GM23248 (cell line): ENCODE measurements at regions not wholly inside any gene's neighbourhood (a gene's known extent, or its start where the extent isn't known, plus 50 kb on each side); places are given as distances from the start of the nearest gene placed in this dataset.
"Not testable (repeated sequence)": the region's sequence is repeated elsewhere in the genome, so short reads cannot be mapped to it uniquely, and the experiment has no call there.

Source experiments
- DNase-seq: peaks from one replicate; pipeline ENCODE4 v3.0.0-alpha.2; 2015
- H2AFZ ChIP-seq: fragments of 200-600 bp; sonication (generic); 2 replicates; pipeline ENCODE4 v1.6.1; 2016; ENCODE audit warnings: antibody characterized with exemption
- H3F3A ChIP-seq: fragments of 200-600 bp; sonication (generic); 2 replicates; pipeline ENCODE4 v1.6.1; 2016; ENCODE audit warnings: mild to moderate bottlenecking, antibody characterized with exemption, mixed run types; ENCODE audit not compliant: insufficient read depth
- H3K27ac ChIP-seq: fragments of 200-600 bp; sonication (generic); 2 replicates; pipeline ENCODE4 v1.5.1; 2016; ENCODE audit warnings: mild to moderate bottlenecking
- H3K27me3 ChIP-seq: fragments of 200-600 bp; sonication (generic); replicated peaks from 2 replicates; pipeline ENCODE4 v1.6.1; 2016; ENCODE audit warnings: mild to moderate bottlenecking; ENCODE audit not compliant: insufficient read depth
- H3K36me3 ChIP-seq: fragments of 200-600 bp; sonication (generic); 2 replicates; pipeline ENCODE4 v1.6.1; 2016; ENCODE audit warnings: low read depth, mild to moderate bottlenecking
- H3K4me1 ChIP-seq: fragments of 200-600 bp; sonication (generic); 2 replicates; pipeline ENCODE4 v1.6.1; 2016; ENCODE audit warnings: mild to moderate bottlenecking; ENCODE audit not compliant: insufficient read depth
- H3K4me2 ChIP-seq: fragments of 200-600 bp; sonication (generic); one replicate; pipeline ENCODE4 v1.6.1; 2016; ENCODE audit warnings: mild to moderate bottlenecking; ENCODE audit not compliant: unreplicated experiment
- H3K4me3 ChIP-seq: fragments of 200-600 bp; sonication (generic); 2 replicates; pipeline ENCODE4 v1.5.1; 2016; ENCODE audit warnings: mild to moderate bottlenecking
- H3K79me2 ChIP-seq: fragments of 200-600 bp; sonication (generic); 2 replicates; pipeline ENCODE4 v1.6.1; 2016; ENCODE audit warnings: mild to moderate bottlenecking; ENCODE audit not compliant: insufficient read depth
- H3K9ac ChIP-seq: fragments of 200-600 bp; sonication (generic); 2 replicates; pipeline ENCODE4 v1.6.1; 2016; ENCODE audit warnings: mild to moderate bottlenecking
- H3K9me2 ChIP-seq: fragments of 200-600 bp; sonication (generic); 2 replicates; pipeline ENCODE4 v1.6.1; 2016; ENCODE audit warnings: mixed run types, mild to moderate bottlenecking, moderate library complexity; ENCODE audit not compliant: insufficient read depth
- H3K9me3 ChIP-seq: fragments of 200-600 bp; sonication (generic); one replicate; pipeline ENCODE4 v1.6.1; 2017; ENCODE audit warnings: low read depth
- H4K20me1 ChIP-seq: fragments of 200-600 bp; sonication (generic); 2 replicates; pipeline ENCODE4 v1.6.0; 2016; ENCODE audit not compliant: insufficient read depth
- WGBS, 2 experiments: methylation state at CpG; one replicate each; pipeline ENCODE4 v1.1.6; 2015 to 2017; ENCODE audit warnings: low lambda C conversion rate in 2 of 2, low coverage in 1 of 2; ENCODE audit errors: missing lambda C conversion rate in 2 of 2; 5-methylcytosine and 5-hydroxymethylcytosine counted together
- in situ Hi-C: fragments of 300-500 bp; cut with MboI; formaldehyde crosslinking; loops from 2 replicates; pipeline ENCODE4 v1.15.0; 2020

GRCh38 chr9:42656789-42657188, 473.3 kb downstream of the SPATA31A6 start:
- H3K36me3 ChIP-seq, H3F3A ChIP-seq, H3K9ac ChIP-seq, H3K9me2 ChIP-seq, DNase-seq, H3K4me3 ChIP-seq, H2AFZ ChIP-seq, H3K9me3 ChIP-seq, in situ Hi-C loops, H3K27ac ChIP-seq, H3K27me3 ChIP-seq, H3K4me1 ChIP-seq, H4K20me1 ChIP-seq, H3K79me2 ChIP-seq, H3K4me2 ChIP-seq: not testable (repeated sequence)
- WGBS, 2 experiments, result 30 to 37% methylated on average over 5 of the region's 6 CpGs

- H3K27me3 ChIP-seq, H2AFZ ChIP-seq, H3K4me1 ChIP-seq, H3F3A ChIP-seq, H3K27ac ChIP-seq, H3K4me3 ChIP-seq, H3K9me2 ChIP-seq, H3K4me2 ChIP-seq, H3K9ac ChIP-seq, H3K79me2 ChIP-seq, DNase-seq, H3K36me3 ChIP-seq, in situ Hi-C loops, H3K9me3 ChIP-seq, H4K20me1 ChIP-seq: not testable (repeated sequence)
- WGBS, 2 experiments, result no CpG with 5 or more reads among the region's 10 CpGs
Observed at GRCh38 chr9:42657496-42657895, 474.0 kb downstream of the SPATA31A6 start.

GRCh38 chr9:42697146-42697545, 513.7 kb downstream of the SPATA31A6 start:
- H3K4me3 ChIP-seq, H3K27me3 ChIP-seq: not testable (repeated sequence)
- 14 to 22% methylated on average over 2 of the region's 2 CpGs for WGBS, 2 experiments

GRCh38 chr9:42702890-42703289, 519.4 kb downstream of the SPATA31A6 start:
- H3K4me3 ChIP-seq, H3K4me1 ChIP-seq, H3K79me2 ChIP-seq, H3K36me3 ChIP-seq, H3K9me2 ChIP-seq, H3K27ac ChIP-seq, H3F3A ChIP-seq, H3K9me3 ChIP-seq, in situ Hi-C loops, H3K27me3 ChIP-seq, H2AFZ ChIP-seq, H4K20me1 ChIP-seq, H3K4me2 ChIP-seq, DNase-seq, H3K9ac ChIP-seq: not testable (repeated sequence)
- WGBS, 2 experiments, result 6 to 17% methylated on average over 2 of the region's 2 CpGs

More at GRCh38 chr9:42697146-42697545, 513.7 kb downstream of the SPATA31A6 start:
- DNase-seq, H3K9ac ChIP-seq, H3K79me2 ChIP-seq, H2AFZ ChIP-seq, in situ Hi-C loops, H4K20me1 ChIP-seq, H3K4me2 ChIP-seq, H3K36me3 ChIP-seq, H3F3A ChIP-seq, H3K9me3 ChIP-seq, H3K27ac ChIP-seq, H3K9me2 ChIP-seq, H3K4me1 ChIP-seq: not testable (repeated sequence)

DNA sequence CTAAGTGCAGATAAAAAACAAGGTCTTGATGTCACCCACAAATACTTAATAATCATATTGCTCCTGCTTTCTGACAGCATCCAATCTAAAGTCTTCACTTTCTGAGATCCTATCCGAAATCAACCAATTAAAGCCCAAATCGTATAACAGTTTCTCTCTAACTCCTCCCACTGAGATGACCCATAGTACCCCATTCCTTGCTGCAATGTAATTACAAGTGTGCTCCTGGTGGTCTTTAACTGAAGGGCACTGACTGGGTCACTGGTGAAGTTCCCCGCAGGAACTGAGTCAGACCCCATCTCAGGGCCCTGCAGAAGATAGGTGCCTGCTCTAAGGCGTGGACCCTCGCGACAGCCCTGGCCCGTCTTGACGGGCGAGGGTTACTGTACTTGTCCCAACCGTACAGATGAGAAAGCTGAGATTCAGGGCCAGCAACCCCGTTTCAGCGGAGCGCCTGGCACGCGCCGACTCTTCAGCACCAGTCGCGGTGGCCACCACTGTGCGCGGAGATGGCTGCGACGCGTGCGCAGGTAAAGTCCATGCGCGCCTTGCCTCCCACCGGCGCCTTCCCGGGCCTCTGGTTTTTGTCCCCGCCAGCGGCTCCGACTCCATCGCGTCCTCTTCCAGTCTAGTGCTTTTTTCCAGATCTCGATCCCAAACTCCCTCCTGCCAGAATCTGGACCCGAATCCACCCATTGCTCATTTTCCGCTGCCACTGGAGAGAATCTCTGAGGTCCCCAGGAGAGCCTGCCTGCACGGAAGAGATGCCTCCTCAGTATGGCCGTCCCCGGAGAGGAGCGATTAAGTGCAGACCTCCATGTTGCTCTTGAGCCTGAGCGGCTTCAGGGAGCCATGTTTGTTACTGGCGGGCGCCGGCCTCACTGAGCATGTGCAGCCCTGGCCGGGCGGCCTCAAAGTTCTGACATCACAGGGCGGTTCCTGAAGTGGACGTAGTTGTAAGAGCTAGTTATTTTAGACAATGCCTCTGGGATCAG, 541.7 kb downstream of the SPATA31A6 start:
- H3K36me3 ChIP-seq, H3K9ac ChIP-seq, H2AFZ ChIP-seq, H3K4me2 ChIP-seq, H4K20me1 ChIP-seq, in situ Hi-C loops, DNase-seq, H3K27ac ChIP-seq, H3K9me3 ChIP-seq, H3K79me2 ChIP-seq, H3F3A ChIP-seq, H3K27me3 ChIP-seq, H3K4me1 ChIP-seq, H3K4me3 ChIP-seq, H3K9me2 ChIP-seq: not testable (repeated sequence)
- 58 to 61% methylated on average over 14 to 38 of the region's 49 CpGs for WGBS, 2 experiments

GRCh38 chr9:42743030-42743814, 559.8 kb downstream of the SPATA31A6 start:
- Histone ChIP-seq H3K4me2 (peak overlapping the region; percentile 42), H2AFZ (peak overlapping the region; percentile 69; the same call in 1 of the 2 replicates), H3K4me3 (peak overlapping the region; percentile 42; the same call in 1 of the 2 replicates)
- 25 to 26% methylated on average over 39 to 40 of the region's 40 CpGs for WGBS, 2 experiments
- H3K4me1 ChIP-seq, H3K9me3 ChIP-seq, H3F3A ChIP-seq, in situ Hi-C loops, H3K27me3 ChIP-seq, H3K36me3 ChIP-seq, H3K27ac ChIP-seq, H3K79me2 ChIP-seq, H3K9ac ChIP-seq, H3K9me2 ChIP-seq, H4K20me1 ChIP-seq: not testable (repeated sequence)
- peak; percentile 86 for DNase-seq

DNA sequence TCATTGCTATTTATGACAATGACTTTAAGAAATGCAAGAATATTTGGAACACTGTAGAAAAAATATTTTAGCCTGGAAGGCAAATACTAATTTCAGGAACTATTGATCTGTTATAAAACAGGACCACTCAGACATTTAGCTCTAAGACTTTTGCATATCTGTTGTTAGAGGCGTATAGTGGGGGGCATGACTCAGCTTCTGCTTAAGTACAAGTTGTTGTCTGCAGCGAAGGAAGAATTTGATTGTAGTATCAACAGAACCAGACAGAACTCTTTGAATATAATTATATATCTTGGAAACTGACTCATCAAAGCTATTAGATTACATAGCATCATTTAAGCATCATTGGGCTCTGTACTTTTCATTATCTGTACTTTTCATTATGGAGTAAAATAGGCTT, 573.8 kb downstream of the SPATA31A6 start:
- H3K9me2 ChIP-seq, H3K9me3 ChIP-seq, H4K20me1 ChIP-seq, H3K4me2 ChIP-seq, H3K36me3 ChIP-seq, in situ Hi-C loops, H2AFZ ChIP-seq, H3K79me2 ChIP-seq, H3K27ac ChIP-seq, H3F3A ChIP-seq, DNase-seq, H3K4me3 ChIP-seq, H3K4me1 ChIP-seq, H3K27me3 ChIP-seq, H3K9ac ChIP-seq: not testable (repeated sequence)
- WGBS, 2 experiments, result 13 to 21% methylated on average over 2 of the region's 2 CpGs
